GM12878 (cell line): ENCODE measurements at regions not wholly inside any gene's neighbourhood (a gene's known extent, or its start where the extent isn't known, plus 50 kb on each side); places are given as distances from the start of the nearest gene placed in this dataset.

Source experiments
- MAX ChIP-seq: IDR thresholded peaks from 2 replicates; pipeline ENCODE4 v1.6.1; 2012; ENCODE audit warnings: low read depth, low read length, improper control_type of control experiment
- POLR2A ChIP-seq: IDR thresholded peaks from 2 replicates; pipeline ENCODE4 v1.6.1; 2011; ENCODE audit warnings: low read depth, mild to moderate bottlenecking, low read length
- RAD51 ChIP-seq: fragments of 450-650 bp; IDR thresholded peaks from 2 replicates; pipeline ENCODE4 v1.6.1; 2016; ENCODE audit warnings: moderate library complexity, mild to moderate bottlenecking, inconsistent platforms
- RELA ChIP-seq: fragments of 450-650 bp; IDR thresholded peaks from 2 replicates; pipeline ENCODE4 v1.8.0; 2014; ENCODE audit warnings: borderline replicate concordance; ENCODE audit not compliant: partially characterized antibody
- RELB ChIP-seq: fragments of 450-650 bp; IDR thresholded peaks from 2 replicates; pipeline ENCODE4 v1.6.1; 2017; ENCODE audit warnings: low read depth, mild to moderate bottlenecking, moderate library complexity
- USF1 ChIP-seq: IDR thresholded peaks from 2 replicates; pipeline ENCODE4 v1.6.1; 2011; ENCODE audit warnings: borderline replicate concordance, low read depth, mild to moderate bottlenecking, moderate library complexity, mixed read lengths, low read length; ENCODE audit not compliant: insufficient read depth; ENCODE audit errors: extremely low read length
- ZNF274 ChIP-seq: IDR thresholded peaks from one replicate; pipeline ENCODE4 v1.8.0; 2011; ENCODE audit not compliant: insufficient read length, insufficient read depth
- TF ChIP-seq, protein P1 (sequence below), 3 experiments: IDR thresholded peaks in 2 of 3; conservative IDR thresholded peaks in 1 of 3; 2 replicates each; pipeline ENCODE4 v1.5.1; 2011; ENCODE audit warnings: low read depth in 3 of 3, low read length in 3 of 3, mild to moderate bottlenecking in 3 of 3, control low read depth in 2 of 3, moderate library complexity in 2 of 3, inconsistent platforms in 1 of 3, mixed read lengths in 1 of 3; ENCODE audit not compliant: control insufficient read depth in 2 of 3, insufficient read depth in 1 of 3; ENCODE audit errors: extremely low read depth in 1 of 3
- TF ChIP-seq, protein P2 (sequence below): fragments of 450-650 bp; conservative IDR thresholded peaks from 2 replicates; pipeline ENCODE4 v1.6.1; 2017; ENCODE audit warnings: mild to moderate bottlenecking, moderate library complexity

- TF ChIP-seq, protein P1, sequence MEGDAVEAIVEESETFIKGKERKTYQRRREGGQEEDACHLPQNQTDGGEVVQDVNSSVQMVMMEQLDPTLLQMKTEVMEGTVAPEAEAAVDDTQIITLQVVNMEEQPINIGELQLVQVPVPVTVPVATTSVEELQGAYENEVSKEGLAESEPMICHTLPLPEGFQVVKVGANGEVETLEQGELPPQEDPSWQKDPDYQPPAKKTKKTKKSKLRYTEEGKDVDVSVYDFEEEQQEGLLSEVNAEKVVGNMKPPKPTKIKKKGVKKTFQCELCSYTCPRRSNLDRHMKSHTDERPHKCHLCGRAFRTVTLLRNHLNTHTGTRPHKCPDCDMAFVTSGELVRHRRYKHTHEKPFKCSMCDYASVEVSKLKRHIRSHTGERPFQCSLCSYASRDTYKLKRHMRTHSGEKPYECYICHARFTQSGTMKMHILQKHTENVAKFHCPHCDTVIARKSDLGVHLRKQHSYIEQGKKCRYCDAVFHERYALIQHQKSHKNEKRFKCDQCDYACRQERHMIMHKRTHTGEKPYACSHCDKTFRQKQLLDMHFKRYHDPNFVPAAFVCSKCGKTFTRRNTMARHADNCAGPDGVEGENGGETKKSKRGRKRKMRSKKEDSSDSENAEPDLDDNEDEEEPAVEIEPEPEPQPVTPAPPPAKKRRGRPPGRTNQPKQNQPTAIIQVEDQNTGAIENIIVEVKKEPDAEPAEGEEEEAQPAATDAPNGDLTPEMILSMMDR (IDR thresholded peaks at IDR 0.05 in 2 of 3, conservative IDR thresholded peaks at IDR 0.05 in 1 of 3; ENCODE audit: control insufficient read depth in 2 of 3, extremely low read depth in 1 of 3, insufficient read depth in 1 of 3, low read depth in 3 of 3, low read length in 3 of 3): no peak
- TF ChIP-seq MAX (no peak), RAD51 (no peak), ZNF274 (no peak), USF1 (no peak), POLR2A (no peak), RELA (no peak), RELB (no peak)
- TF ChIP-seq, protein P2, sequence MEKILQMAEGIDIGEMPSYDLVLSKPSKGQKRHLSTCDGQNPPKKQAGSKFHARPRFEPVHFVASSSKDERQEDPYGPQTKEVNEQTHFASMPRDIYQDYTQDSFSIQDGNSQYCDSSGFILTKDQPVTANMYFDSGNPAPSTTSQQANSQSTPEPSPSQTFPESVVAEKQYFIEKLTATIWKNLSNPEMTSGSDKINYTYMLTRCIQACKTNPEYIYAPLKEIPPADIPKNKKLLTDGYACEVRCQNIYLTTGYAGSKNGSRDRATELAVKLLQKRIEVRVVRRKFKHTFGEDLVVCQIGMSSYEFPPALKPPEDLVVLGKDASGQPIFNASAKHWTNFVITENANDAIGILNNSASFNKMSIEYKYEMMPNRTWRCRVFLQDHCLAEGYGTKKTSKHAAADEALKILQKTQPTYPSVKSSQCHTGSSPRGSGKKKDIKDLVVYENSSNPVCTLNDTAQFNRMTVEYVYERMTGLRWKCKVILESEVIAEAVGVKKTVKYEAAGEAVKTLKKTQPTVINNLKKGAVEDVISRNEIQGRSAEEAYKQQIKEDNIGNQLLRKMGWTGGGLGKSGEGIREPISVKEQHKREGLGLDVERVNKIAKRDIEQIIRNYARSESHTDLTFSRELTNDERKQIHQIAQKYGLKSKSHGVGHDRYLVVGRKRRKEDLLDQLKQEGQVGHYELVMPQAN: no peak
These were observed 103.1 kb upstream of the SPATS2L start for GRCh38 chr2:200203381-200203827.
